ENCODE measurements at regions not wholly inside any gene's neighbourhood (a gene's known extent, or its start where the extent isn't known, plus 50 kb on each side); places are given as distances from the start of the nearest gene placed in this dataset.
"Not testable (repeated sequence)": the region's sequence is repeated elsewhere in the genome, so short reads cannot be mapped to it uniquely, and the experiment has no call there.

GRCh38 chr3:147231980-147232379 lies 174.4 kb downstream of the ZIC4 start:
- DNase-seq = not testable (repeated sequence)

GRCh38 chr3:147231111-147231510 lies 175.2 kb downstream of the ZIC4 start:
- DNase-seq = no peak

- DNase-seq = no peak
Observed at GRCh38 chr3:147222291-147222690, 184.1 kb downstream of the ZIC4 start.

- DNase-seq = no peak
Observed at GRCh38 chr3:147218965-147219364, 187.4 kb downstream of the ZIC4 start.

GRCh38 chr3:147216143-147216673 lies 190.1 kb downstream of the ZIC4 start:
- no peak for DNase-seq

GRCh38 chr3:147215660-147216059 lies 190.7 kb downstream of the ZIC4 start:
- DNase-seq = no peak

- DNase-seq = no peak
Observed at GRCh38 chr3:147213633-147214032, 192.7 kb downstream of the ZIC4 start.

- DNase-seq = no peak
Observed at GRCh38 chr3:147210676-147211075, 195.7 kb downstream of the ZIC4 start.

- DNase-seq = no peak
Observed at GRCh38 chr3:147201086-147201485, 205.3 kb downstream of the ZIC4 start.

- no peak for DNase-seq
Observed at GRCh38 chr3:147200545-147200944, 205.8 kb downstream of the ZIC4 start.

- no peak for DNase-seq
Observed at GRCh38 chr3:147197739-147198138, 208.6 kb downstream of the ZIC4 start.

- no peak for DNase-seq
Observed at GRCh38 chr3:147195887-147196286, 210.5 kb downstream of the ZIC4 start.

GRCh38 chr3:147191795-147192385 lies 214.5 kb downstream of the ZIC4 start:
- no peak for DNase-seq

GRCh38 chr3:147189016-147189415 lies 217.3 kb downstream of the ZIC4 start:
- DNase-seq = no peak

- no peak for DNase-seq
Observed at GRCh38 chr3:147187687-147188086, 218.7 kb downstream of the ZIC4 start.

GRCh38 chr3:147185781-147186180 lies 220.6 kb downstream of the ZIC4 start:
- no peak for DNase-seq

GRCh38 chr3:147184794-147185193 lies 221.5 kb downstream of the ZIC4 start:
- no peak for DNase-seq

GRCh38 chr3:147173257-147173656 lies 233.1 kb downstream of the ZIC4 start:
- DNase-seq = no peak

GRCh38 chr3:147162743-147163142 lies 243.6 kb downstream of the ZIC4 start:
- no peak for DNase-seq

GRCh38 chr3:147161833-147162232 lies 244.5 kb downstream of the ZIC4 start:
- no peak for DNase-seq

GRCh38 chr3:147160984-147161383 lies 245.4 kb downstream of the ZIC4 start:
- no peak for DNase-seq

GRCh38 chr3:147159141-147159540 lies 247.2 kb downstream of the ZIC4 start:
- DNase-seq = no peak

GRCh38 chr3:147157631-147158030 lies 248.7 kb downstream of the ZIC4 start:
- DNase-seq = no peak

- not testable (repeated sequence) for DNase-seq
Observed at GRCh38 chr3:147154988-147155387, 251.4 kb downstream of the ZIC4 start.

- DNase-seq = no peak
Observed at GRCh38 chr3:147153830-147154539, 252.4 kb downstream of the ZIC4 start.
